NCI-H2171 treated with DMSO at 0.1 percent for 48 hours (cell line): ENCODE measurements at regions not wholly inside any gene's neighbourhood (a gene's known extent, or its start where the extent isn't known, plus 50 kb on each side); places are given as distances from the start of the nearest gene placed in this dataset.

Experiments
- DNase-seq: peaks from one replicate; lab custom pipeline; 2025; lab: John Stamatoyannopoulos, UW

GRCh38 chr1:75083848-75084514 is 50.2 kb upstream of the LHX8 start:
- DNase-seq: no peak
